Nephron (organoid): ENCODE measurements at regions not wholly inside any gene's neighbourhood (a gene's known extent, or its start where the extent isn't known, plus 50 kb on each side); places are given as distances from the start of the nearest gene placed in this dataset.

Experiments used
- H3K27ac Mint-ChIP-seq, 3 experiments: 2 replicates each; pipeline ENCODE4 v1.8.0; 2020; ENCODE audit warnings: mixed read lengths in 3 of 3, mild to moderate bottlenecking in 2 of 3, moderate library complexity in 1 of 3
- H3K27me3 Mint-ChIP-seq: 2 replicates; pipeline ENCODE4 v1.8.0; 2021; ENCODE audit warnings: low read depth, mild to moderate bottlenecking, moderate library complexity, mixed read lengths
- H3K36me3 Mint-ChIP-seq: 2 replicates; pipeline ENCODE4 v1.8.0; 2020; ENCODE audit warnings: low read depth, mixed read lengths
- H3K4me1 Mint-ChIP-seq: 2 replicates; pipeline ENCODE4 v1.8.0; 2020; ENCODE audit warnings: mixed read lengths
- H3K4me3 Mint-ChIP-seq, 3 experiments: 2 replicates each; pipeline ENCODE4 v1.8.0; 2020; ENCODE audit warnings: mild to moderate bottlenecking in 3 of 3, mixed read lengths in 3 of 3, moderate library complexity in 2 of 3
- H3K9me3 Mint-ChIP-seq: 2 replicates; pipeline ENCODE4 v1.8.0; 2020; ENCODE audit warnings: mixed read lengths
- CTCF ChIP-seq, 3 experiments: fragments of 200-600 bp; sonication (generic); IDR thresholded peaks; one replicate each; pipeline ENCODE4 v1.5.0; 2021; ENCODE audit warnings: antibody characterized with exemption in 3 of 3; ENCODE audit not compliant: unreplicated experiment in 3 of 3

GRCh38 chr5:61667525-61668218, 335.6 kb downstream of the ZSWIM6 start:
- Mint-ChIP-seq H3K9me3 (peaks cover 4% of the 10 kb centered on the region), H3K4me3 (no peak overlapping the region), H3K36me3 (no peaks in the 10 kb centered on the region), H3K27me3 (peaks cover 23% of the 10 kb centered on the region), H3K27ac (peak overlapping the region in 1 of 3 experiments; percentile 27), H3K4me1 (peaks cover 17% of the 10 kb centered on the region)
- TF ChIP-seq CTCF (IDR thresholded peaks at IDR 0.05; ENCODE audit: unreplicated experiment in 3 of 3) = no peak

- Mint-ChIP-seq H3K27me3 (peaks cover 17% of the 10 kb centered on the region), H3K36me3 (no peaks in the 10 kb centered on the region), H3K9me3 (peaks cover 4% of the 10 kb centered on the region), H3K27ac (peak overlapping the region in 1 of 3 experiments; percentile 14), H3K4me1 (peaks cover 23% of the 10 kb centered on the region), H3K4me3 (no peak overlapping the region)
- no peak for TF ChIP-seq CTCF (IDR thresholded peaks at IDR 0.05; ENCODE audit: unreplicated experiment in 3 of 3)
Measured at GRCh38 chr5:61669531-61669930, 337.5 kb downstream of the ZSWIM6 start.

- Mint-ChIP-seq H3K27ac (no peak overlapping the region), H3K9me3 (peaks cover 4% of the 10 kb centered on the region), H3K36me3 (no peaks in the 10 kb centered on the region), H3K27me3 (peaks cover 23% of the 10 kb centered on the region), H3K4me1 (peaks cover 23% of the 10 kb centered on the region), H3K4me3 (no peak overlapping the region)
- TF ChIP-seq CTCF (IDR thresholded peaks at IDR 0.05; ENCODE audit: unreplicated experiment in 3 of 3) = no peak
Measured at GRCh38 chr5:61670941-61671340, 338.9 kb downstream of the ZSWIM6 start.

- no peak for TF ChIP-seq CTCF (IDR thresholded peaks at IDR 0.05; ENCODE audit: unreplicated experiment in 3 of 3)
Measured at GRCh38 chr5:61673007-61673735, 341.1 kb downstream of the ZSWIM6 start.

GRCh38 chr5:61674378-61674777, 342.3 kb downstream of the ZSWIM6 start:
- no peak overlapping the region for H3K27ac Mint-ChIP-seq
- H3K4me1 Mint-ChIP-seq = peaks cover 15% of the 10 kb centered on the region
- TF ChIP-seq CTCF (IDR thresholded peaks at IDR 0.05; ENCODE audit: unreplicated experiment in 3 of 3) = no peak
- peaks cover 4% of the 10 kb centered on the region for H3K9me3 Mint-ChIP-seq
- H3K27me3 Mint-ChIP-seq = peaks cover 26% of the 10 kb centered on the region
- H3K36me3 Mint-ChIP-seq = no peaks in the 10 kb centered on the region
- H3K4me3 Mint-ChIP-seq = no peak overlapping the region

More at GRCh38 chr5:61673007-61673735, 341.1 kb downstream of the ZSWIM6 start:
- H3K36me3 Mint-ChIP-seq = no peaks in the 10 kb centered on the region
- peak overlapping the region; percentile 6 to 46 (median 13) for H3K27ac Mint-ChIP-seq
- no peak overlapping the region for H3K4me3 Mint-ChIP-seq
- H3K4me1 Mint-ChIP-seq = peaks cover 15% of the 10 kb centered on the region
- peaks cover 24% of the 10 kb centered on the region for H3K27me3 Mint-ChIP-seq
- H3K9me3 Mint-ChIP-seq = peaks cover 4% of the 10 kb centered on the region
